Motor neuron (in vitro differentiated cells): ENCODE measurements at regions not wholly inside any gene's neighbourhood (a gene's known extent, or its start where the extent isn't known, plus 50 kb on each side); places are given as distances from the start of the nearest gene placed in this dataset.
"Not testable (repeated sequence)": the region's sequence is repeated elsewhere in the genome, so short reads cannot be mapped to it uniquely, and the experiment has no call there.

Experiments
- ATAC-seq, 8 experiments: fragments of 200-7000 bp; cut with Tn5 transposase; replicated peaks in 6 of 8; 2 replicates each; pipeline ENCODE4 v1.8.0; 2021; ENCODE audit warnings: mild to moderate bottlenecking in 8 of 8, moderate library complexity in 8 of 8
- H3K27ac ChIP-seq, 2 donors: fragments of 250-450 bp; sonication (Bioruptor Pico); 2 replicates each; pipeline ENCODE4 v1.9.0; 2021; ENCODE audit warnings: antibody characterized with exemption in 2 of 2, mild to moderate bottlenecking in 2 of 2, moderate library complexity in 1 of 2
- H3K4me1 ChIP-seq, 2 donors: fragments of 250-450 bp; sonication (Bioruptor Pico); replicated peaks in 1 of 2; 2 replicates each; pipeline ENCODE4 v1.6.1; 2021; ENCODE audit warnings: antibody characterized with exemption in 2 of 2, mild to moderate bottlenecking in 2 of 2, moderate library complexity in 1 of 2
- H3K4me3 ChIP-seq, 5 donors: fragments of 250-450 bp; sonication (Bioruptor Pico); 2 replicates each; pipeline ENCODE4 v1.9.0; 2021; ENCODE audit warnings: antibody characterized with exemption in 5 of 5, mild to moderate bottlenecking in 5 of 5, moderate library complexity in 4 of 5
- WGBS, 10 experiments: fragments of 450-650 bp; shearing (Covaris generic); methylation state at CpG; one replicate each; pipeline ENCODE4 v1.0.0; 2022; 5-methylcytosine and 5-hydroxymethylcytosine counted together
- in situ Hi-C, 9 experiments: fragments of 400-800 bp; cut with MboI; loops; one replicate each; pipeline ENCODE4 v1.15.0; 2021; ENCODE audit warnings: low sequenced_read_pairs in 9 of 9, low pct_unique_long_range_greater_than_20kb in 2 of 9; ENCODE audit not compliant: unreplicated experiment in 9 of 9

- in situ Hi-C loops: no loop called here
- Histone ChIP-seq H3K4me1 (peaks cover 37 to 52% of the 10 kb centered on the region in 2 donors), H3K27ac (no peak overlapping the region), H3K4me3 (no peak overlapping the region)
- ATAC-seq: no peak
- WGBS, 10 experiments: 54 to 86% (median 64%) methylated on average over 1 to 3 of the region's 4 CpGs; no CpG with 5 or more reads in 4 of the 10 experiments
Measured at GRCh38 chr10:117752103-117752502, 209.6 kb downstream of the EMX2 start.

- Histone ChIP-seq H3K4me1 (peaks cover 30 to 40% of the 10 kb centered on the region in 2 donors), H3K27ac (peak overlapping the region in 1 of 2 donors; percentile 80), H3K4me3 (no peak overlapping the region)
- WGBS, 10 experiments: 52 to 97% (median 85%) methylated on average over 2 to 13 of the region's 15 CpGs; no CpG with 5 or more reads in 2 of the 10 experiments
- peak in 4 of 8 experiments; percentile 12 to 50 (median 46) for ATAC-seq
- in situ Hi-C loops: no loop called here
Measured at GRCh38 chr10:117754770-117755658, 212.5 kb downstream of the EMX2 start.

- ATAC-seq: peak in 3 of 8 experiments; percentile 9 to 45 (median 23)
- Histone ChIP-seq H3K4me3 (no peak overlapping the region), H3K27ac (peak overlapping the region in 1 of 2 donors; percentile 80), H3K4me1 (peaks cover 30 to 40% of the 10 kb centered on the region in 2 donors)
- 40 to 63% (median 50%) methylated on average over 1 to 3 of the region's 3 CpGs; no CpG with 5 or more reads in 7 of the 10 experiments for WGBS, 10 experiments
- in situ Hi-C loops: no loop called here
Measured at GRCh38 chr10:117755659-117756014, 213.1 kb downstream of the EMX2 start.

GRCh38 chr10:117757086-117757720 lies 214.7 kb downstream of the EMX2 start:
- Histone ChIP-seq H3K4me1 (peaks cover 33 to 43% of the 10 kb centered on the region in 2 donors), H3K4me3 (no peak overlapping the region), H3K27ac (no peak overlapping the region)
- ATAC-seq: peak in 2 of 8 experiments; percentile 19 to 25
- 0 to 89% (median 43%) methylated on average over 1 to 8 of the region's 9 CpGs; no CpG with 5 or more reads in 1 of the 10 experiments for WGBS, 10 experiments
- in situ Hi-C loops: no loop called here

- WGBS, 10 experiments: 40 to 100% (median 90%) methylated on average over 1 to 8 of the region's 11 CpGs; no CpG with 5 or more reads in 1 of the 10 experiments
- Histone ChIP-seq H3K27ac (no peak overlapping the region), H3K4me1 (peaks cover 26 to 34% of the 10 kb centered on the region in 2 donors), H3K4me3 (no peak overlapping the region)
- in situ Hi-C loops: no loop called here
- no peak for ATAC-seq
Measured at GRCh38 chr10:117759266-117759665, 216.7 kb downstream of the EMX2 start.

- in situ Hi-C loops: no loop called here
- peak in 5 of 8 experiments; percentile 82 to 98 (median 91) for ATAC-seq
- Histone ChIP-seq H3K27ac (no peak overlapping the region), H3K4me3 (no peak overlapping the region), H3K4me1 (peaks cover 10% of the 10 kb centered on the region in 2 donors)
- WGBS, 10 experiments: 27 to 82% (median 65%) methylated on average over 1 to 5 of the region's 6 CpGs; no CpG with 5 or more reads in 2 of the 10 experiments
Measured at GRCh38 chr10:117761695-117762094, 219.1 kb downstream of the EMX2 start.

GRCh38 chr10:117762126-117762818 lies 219.7 kb downstream of the EMX2 start:
- in situ Hi-C loops: no loop called here
- peaks cover 4% of the 10 kb centered on the region in 2 donors for H3K4me1 ChIP-seq
- ATAC-seq: peak in 3 of 8 experiments; percentile 6 to 18 (median 6)
- no peak overlapping the region for H3K4me3 ChIP-seq
- WGBS, 10 experiments: 40 to 100% (median 82%) methylated on average over 2 to 10 of the region's 14 CpGs; no CpG with 5 or more reads in 1 of the 10 experiments
- no peak overlapping the region for H3K27ac ChIP-seq

GRCh38 chr10:117762819-117763172 lies 220.2 kb downstream of the EMX2 start:
- Histone ChIP-seq H3K4me3 (no peak overlapping the region), H3K27ac (no peak overlapping the region), H3K4me1 (peaks cover 3% of the 10 kb centered on the region in 2 donors)
- in situ Hi-C loops: no loop called here
- WGBS, 10 experiments: 0 to 100% (median 81%) methylated on average over 1 to 6 of the region's 9 CpGs; no CpG with 5 or more reads in 3 of the 10 experiments
- peak in 7 of 8 experiments; percentile 11 to 83 (median 79) for ATAC-seq

GRCh38 chr10:117763528-117763927 lies 221.0 kb downstream of the EMX2 start:
- WGBS, 10 experiments: 68 to 93% (median 82%) methylated on average over 2 to 3 of the region's 4 CpGs; no CpG with 5 or more reads in 5 of the 10 experiments
- no peak for ATAC-seq
- no peak overlapping the region for H3K27ac ChIP-seq
- peaks cover 3% of the 10 kb centered on the region in 2 donors for H3K4me1 ChIP-seq
- in situ Hi-C loops: no loop called here
- no peak overlapping the region for H3K4me3 ChIP-seq

- Histone ChIP-seq H3K27ac (no peak overlapping the region), H3K4me1 (peaks cover 6 to 10% of the 10 kb centered on the region in 2 donors), H3K4me3 (no peak overlapping the region)
- ATAC-seq: peak in 2 of 8 experiments; percentile 48 to 73
- in situ Hi-C loops: no loop called here
- WGBS, 10 experiments: 43 to 100% (median 88%) methylated on average over 1 to 2 of the region's 2 CpGs; no CpG with 5 or more reads in 1 of the 10 experiments
Measured at GRCh38 chr10:117768333-117769042, 225.9 kb downstream of the EMX2 start.

- Histone ChIP-seq H3K27ac (no peak overlapping the region), H3K4me3 (no peak overlapping the region), H3K4me1 (peaks cover 6 to 14% of the 10 kb centered on the region in 2 donors)
- in situ Hi-C loops: no loop called here
- ATAC-seq: peak in 5 of 8 experiments; percentile 28 to 61 (median 50)
- WGBS, 10 experiments: 40 to 100% (median 85%) methylated on average over 1 to 3 of the region's 3 CpGs
Measured at GRCh38 chr10:117775526-117775925, 233.0 kb downstream of the EMX2 start.

- peaks cover 7 to 11% of the 10 kb centered on the region in 2 donors for H3K4me1 ChIP-seq
- in situ Hi-C loops, ATAC-seq, H3K27ac ChIP-seq, H3K4me3 ChIP-seq: not testable (repeated sequence)
- 69 to 100% (median 83%) methylated on average over 2 to 4 of the region's 5 CpGs; no CpG with 5 or more reads in 5 of the 10 experiments for WGBS, 10 experiments
Measured at GRCh38 chr10:117777222-117777621, 234.7 kb downstream of the EMX2 start.
